Retinal pigment epithelial cell (primary cell): ENCODE measurements at regions not wholly inside any gene's neighbourhood (a gene's known extent, or its start where the extent isn't known, plus 50 kb on each side); places are given as distances from the start of the nearest gene placed in this dataset.
"Not testable (repeated sequence)": the region's sequence is repeated elsewhere in the genome, so short reads cannot be mapped to it uniquely, and the experiment has no call there.

Source experiments
- DNase-seq: peaks from one replicate; pipeline ENCODE4 v3.0.0-alpha.2; 2010; ENCODE audit warnings: low read depth
- H3K4me3 ChIP-seq: 2 replicates; pipeline ENCODE4 v1.5.1; 2011; ENCODE audit warnings: mild to moderate bottlenecking, low read length, control low read depth, moderate library complexity
- CTCF ChIP-seq: conservative IDR thresholded peaks from 2 replicates; pipeline ENCODE4 v1.5.1; 2011; ENCODE audit warnings: low read depth, low read length, control low read depth, inconsistent platforms

GRCh38 chr12:129973236-129973961 lies 69.6 kb upstream of the TMEM132D start:
- no peak overlapping the region for H3K4me3 ChIP-seq
- TF ChIP-seq CTCF, result no peak

GRCh38 chr12:129984106-129984505 lies 80.3 kb upstream of the TMEM132D start:
- no peak for DNase-seq
- no peak overlapping the region for H3K4me3 ChIP-seq
- TF ChIP-seq CTCF, result no peak

More at GRCh38 chr12:129973236-129973961, 69.6 kb upstream of the TMEM132D start:
- DNase-seq, result no peak

- no peak for TF ChIP-seq CTCF
- no peak for DNase-seq
- H3K4me3 ChIP-seq, result no peak overlapping the region
These were observed 84.0 kb upstream of the TMEM132D start for GRCh38 chr12:129987841-129988240.

- no peak for TF ChIP-seq CTCF
- H3K4me3 ChIP-seq, result no peak overlapping the region
- DNase-seq, result no peak
These were observed 90.8 kb upstream of the TMEM132D start for GRCh38 chr12:129994634-129995033.

GRCh38 chr12:129997239-129997638 lies 93.4 kb upstream of the TMEM132D start:
- no peak for DNase-seq
- no peak for TF ChIP-seq CTCF
- no peak overlapping the region for H3K4me3 ChIP-seq

GRCh38 chr12:130004310-130004877 lies 100.6 kb upstream of the TMEM132D start:
- not testable (repeated sequence) for H3K4me3 ChIP-seq, DNase-seq

- no peak for DNase-seq
- TF ChIP-seq CTCF, result no peak
These were observed 103.9 kb upstream of the TMEM132D start for GRCh38 chr12:130007771-130008170.

More at GRCh38 chr12:130007771-130008170, 103.9 kb upstream of the TMEM132D start:
- no peak overlapping the region for H3K4me3 ChIP-seq
